ENCODE measurements at regions not wholly inside any gene's neighbourhood (a gene's known extent, or its start where the extent isn't known, plus 50 kb on each side); places are given as distances from the start of the nearest gene placed in this dataset.
A peak's percentile ranks its signal among the peaks of the same experiment; 100 is the strongest.

- no peak for DNase-seq
- Histone ChIP-seq H3K27me3 (replicated peaks) (peaks cover 20% of the 10 kb centered on the region), H3K27ac (no peak overlapping the region), H3K4me3 (ENCODE audit: low read depth, low read length) (no peak overlapping the region), H3K36me3 (replicated peaks) (no peaks in the 10 kb centered on the region)
- in situ Hi-C loops (cut with HindIII; ENCODE audit: low pct_ligation_motif_present, low sequenced_read_pairs), result no loop called here
- no peak for TF ChIP-seq CTCF (IDR thresholded peaks at IDR 0.05; ENCODE audit: low read depth, low read length, missing control alignments)
Measured at GRCh38 chr10:78288663-78289062, 255.0 kb downstream of the RPS24 start.

- in situ Hi-C loops (cut with HindIII; ENCODE audit: low pct_ligation_motif_present, low sequenced_read_pairs), result no loop called here
- H3K4me3 ChIP-seq (ENCODE audit: low read depth, low read length), result no peak overlapping the region
- peaks cover 21% of the 10 kb centered on the region for H3K27me3 ChIP-seq (replicated peaks)
- H3K27ac ChIP-seq, result no peak overlapping the region
- no peak for DNase-seq
- TF ChIP-seq CTCF (IDR thresholded peaks at IDR 0.05; ENCODE audit: low read depth, low read length, missing control alignments), result peak; percentile 31
- no peaks in the 10 kb centered on the region for H3K36me3 ChIP-seq (replicated peaks)
Measured at GRCh38 chr10:78290131-78290750, 256.6 kb downstream of the RPS24 start.

- no peak for TF ChIP-seq CTCF (IDR thresholded peaks at IDR 0.05; ENCODE audit: low read depth, low read length, missing control alignments)
- no peak overlapping the region for H3K4me3 ChIP-seq (ENCODE audit: low read depth, low read length)
- no peaks in the 10 kb centered on the region for H3K36me3 ChIP-seq (replicated peaks)
- H3K27me3 ChIP-seq (replicated peaks), result peaks cover 18% of the 10 kb centered on the region
- H3K27ac ChIP-seq, result no peak overlapping the region
- no peak for DNase-seq
- in situ Hi-C loops (cut with HindIII; ENCODE audit: low pct_ligation_motif_present, low sequenced_read_pairs), result no loop called here
Measured at GRCh38 chr10:78291722-78292121, 258.1 kb downstream of the RPS24 start.

GRCh38 chr10:78292250-78292981, 258.8 kb downstream of the RPS24 start:
- no peaks in the 10 kb centered on the region for H3K36me3 ChIP-seq (replicated peaks)
- no peak for DNase-seq
- peaks cover 18% of the 10 kb centered on the region for H3K27me3 ChIP-seq (replicated peaks)
- no peak overlapping the region for H3K27ac ChIP-seq
- TF ChIP-seq CTCF (IDR thresholded peaks at IDR 0.05; ENCODE audit: low read depth, low read length, missing control alignments), result no peak
- no peak overlapping the region for H3K4me3 ChIP-seq (ENCODE audit: low read depth, low read length)
- in situ Hi-C loops (cut with HindIII; ENCODE audit: low pct_ligation_motif_present, low sequenced_read_pairs), result no loop called here

GRCh38 chr10:78292982-78293865, 259.6 kb downstream of the RPS24 start:
- H3K36me3 ChIP-seq (replicated peaks), result no peaks in the 10 kb centered on the region
- no peak overlapping the region for H3K27ac ChIP-seq
- no peak overlapping the region for H3K4me3 ChIP-seq (ENCODE audit: low read depth, low read length)
- no peak for TF ChIP-seq CTCF (IDR thresholded peaks at IDR 0.05; ENCODE audit: low read depth, low read length, missing control alignments)
- DNase-seq, result no peak
- in situ Hi-C loops (cut with HindIII; ENCODE audit: low pct_ligation_motif_present, low sequenced_read_pairs), result no loop called here
- peaks cover 15% of the 10 kb centered on the region for H3K27me3 ChIP-seq (replicated peaks)

Data from brain microvascular endothelial cell (primary cell).